MM.1S (cell line): ENCODE measurements at regions not wholly inside any gene's neighbourhood (a gene's known extent, or its start where the extent isn't known, plus 50 kb on each side); places are given as distances from the start of the nearest gene placed in this dataset.

ENCODE experiments used
- DNase-seq: peaks from one replicate; pipeline ENCODE4 v3.0.0-alpha.2; 2015
- H2AFZ ChIP-seq: fragments of 300-600 bp; sonication (generic); 2 replicates; pipeline ENCODE4 v1.6.0; 2016; ENCODE audit warnings: antibody characterized with exemption, low read length
- H3F3A ChIP-seq: fragments of 300-600 bp; sonication (generic); 2 replicates; pipeline ENCODE4 v1.6.1; 2016; ENCODE audit warnings: mild to moderate bottlenecking, antibody characterized with exemption, low read length, moderate library complexity, mixed read lengths; ENCODE audit not compliant: insufficient read depth
- H3K27ac ChIP-seq: fragments of 300-600 bp; sonication (generic); 2 replicates; pipeline ENCODE4 v1.5.1; 2016; ENCODE audit warnings: mild to moderate bottlenecking, low read length
- H3K27me3 ChIP-seq: fragments of 300-600 bp; sonication (generic); replicated peaks from 2 replicates; pipeline ENCODE4 v1.6.0; 2016; ENCODE audit warnings: low read length; ENCODE audit not compliant: insufficient read depth
- H3K36me3 ChIP-seq: fragments of 300-600 bp; sonication (generic); replicated peaks from 2 replicates; pipeline ENCODE4 v1.6.1; 2016; ENCODE audit warnings: mild to moderate bottlenecking, low read length, mixed read lengths; ENCODE audit not compliant: insufficient read depth
- H3K4me1 ChIP-seq: fragments of 300-600 bp; sonication (generic); 2 replicates; pipeline ENCODE4 v1.6.1; 2016; ENCODE audit warnings: low read length, mixed read lengths
- H3K4me2 ChIP-seq: fragments of 300-600 bp; sonication (generic); 2 replicates; pipeline ENCODE4 v1.6.0; 2016; ENCODE audit warnings: low read depth, low read length
- H3K4me3 ChIP-seq: fragments of 300-600 bp; sonication (generic); 2 replicates; pipeline ENCODE4 v1.5.1; 2016; ENCODE audit warnings: low read length, mixed read lengths
- H3K79me2 ChIP-seq: fragments of 300-600 bp; sonication (generic); 2 replicates; pipeline ENCODE4 v1.6.1; 2016; ENCODE audit warnings: mixed run types, low read length, mixed read lengths
- H3K9ac ChIP-seq: fragments of 300-600 bp; sonication (generic); 2 replicates; pipeline ENCODE4 v1.6.1; 2016; ENCODE audit warnings: low read length, mixed read lengths
- H3K9me2 ChIP-seq: fragments of 300-600 bp; sonication (generic); replicated peaks from 2 replicates; pipeline ENCODE4 v1.6.1; 2016; ENCODE audit warnings: mild to moderate bottlenecking, low read length, mixed read lengths; ENCODE audit not compliant: insufficient read depth
- H3K9me3 ChIP-seq: fragments of 300-600 bp; sonication (generic); replicated peaks from 2 replicates; pipeline ENCODE4 v1.6.1; 2016; ENCODE audit warnings: mild to moderate bottlenecking, low read length, mixed read lengths; ENCODE audit not compliant: insufficient read depth
- H4K20me1 ChIP-seq: fragments of 300-600 bp; sonication (generic); 2 replicates; pipeline ENCODE4 v1.6.1; 2016; ENCODE audit warnings: mild to moderate bottlenecking, low read length, moderate library complexity, mixed read lengths; ENCODE audit not compliant: insufficient read depth
- CTCF ChIP-seq: fragments of 300-600 bp; sonication (generic); IDR thresholded peaks from 2 replicates; pipeline ENCODE4 v1.5.1; 2016; ENCODE audit warnings: antibody characterized with exemption, low read length, mixed read lengths
- EZH2 ChIP-seq: fragments of 300-600 bp; sonication (generic); optimal IDR thresholded peaks from 2 replicates; pipeline ENCODE3; 2017; ENCODE audit warnings: low read depth, mild to moderate bottlenecking, antibody characterized with exemption, low read length, mixed read lengths
- EZH2phosphoT487 ChIP-seq: fragments of 300-600 bp; sonication (generic); IDR thresholded peaks from 2 replicates; pipeline ENCODE4 v1.6.1; 2018; ENCODE audit warnings: antibody characterized with exemption, low read length

GRCh38 chr6:105831311-105832097, 254.6 kb upstream of the PRDM1 start:
- Histone ChIP-seq H3K4me2 (no peak overlapping the region), H4K20me1 (no peaks in the 10 kb centered on the region), H3K9me3 (no peaks in the 10 kb centered on the region), H3K4me1 (no peaks in the 10 kb centered on the region), H3K27ac (no peak overlapping the region), H2AFZ (no peak overlapping the region), H3K36me3 (no peaks in the 10 kb centered on the region), H3K9me2 (no peaks in the 10 kb centered on the region), H3K4me3 (no peak overlapping the region), H3K9ac (no peak overlapping the region), H3K79me2 (no peaks in the 10 kb centered on the region), H3F3A (no peaks in the 10 kb centered on the region), H3K27me3 (no peaks in the 10 kb centered on the region)
- DNase-seq, result no peak
- TF ChIP-seq EZH2phosphoT487, result no peak
- no peak for TF ChIP-seq EZH2
- no peak for TF ChIP-seq CTCF

GRCh38 chr6:105825210-105825609, 260.9 kb upstream of the PRDM1 start:
- no peak for DNase-seq
- TF ChIP-seq CTCF (no peak), EZH2 (no peak), EZH2phosphoT487 (no peak)
- no peaks in the 10 kb centered on the region for H3K36me3 ChIP-seq

GRCh38 chr6:105824732-105825131, 261.4 kb upstream of the PRDM1 start:
- no peak for DNase-seq
- Histone ChIP-seq H3K79me2 (no peaks in the 10 kb centered on the region), H3F3A (no peaks in the 10 kb centered on the region), H3K9me3 (no peaks in the 10 kb centered on the region), H3K9ac (no peak overlapping the region), H3K4me1 (no peaks in the 10 kb centered on the region), H3K4me2 (no peak overlapping the region), H3K36me3 (no peaks in the 10 kb centered on the region), H3K27ac (no peak overlapping the region), H3K9me2 (no peaks in the 10 kb centered on the region), H3K27me3 (no peaks in the 10 kb centered on the region), H2AFZ (no peak overlapping the region), H4K20me1 (no peaks in the 10 kb centered on the region), H3K4me3 (no peak overlapping the region)
- TF ChIP-seq EZH2 (no peak), CTCF (no peak)

More at GRCh38 chr6:105825210-105825609, 260.9 kb upstream of the PRDM1 start:
- no peak overlapping the region for H2AFZ ChIP-seq
- no peak overlapping the region for H3K4me2 ChIP-seq
- no peak overlapping the region for H3K27ac ChIP-seq
- H3K9me3 ChIP-seq, result no peaks in the 10 kb centered on the region
- no peaks in the 10 kb centered on the region for H3K79me2 ChIP-seq
- no peaks in the 10 kb centered on the region for H3K27me3 ChIP-seq
- no peaks in the 10 kb centered on the region for H4K20me1 ChIP-seq
- H3K4me1 ChIP-seq, result no peaks in the 10 kb centered on the region
- H3F3A ChIP-seq, result no peaks in the 10 kb centered on the region
- no peaks in the 10 kb centered on the region for H3K9me2 ChIP-seq
- no peak overlapping the region for H3K9ac ChIP-seq
- H3K4me3 ChIP-seq, result no peak overlapping the region
